ENCODE measurements at regions not wholly inside any gene's neighbourhood (a gene's known extent, or its start where the extent isn't known, plus 50 kb on each side); places are given as distances from the start of the nearest gene placed in this dataset.

DNA sequence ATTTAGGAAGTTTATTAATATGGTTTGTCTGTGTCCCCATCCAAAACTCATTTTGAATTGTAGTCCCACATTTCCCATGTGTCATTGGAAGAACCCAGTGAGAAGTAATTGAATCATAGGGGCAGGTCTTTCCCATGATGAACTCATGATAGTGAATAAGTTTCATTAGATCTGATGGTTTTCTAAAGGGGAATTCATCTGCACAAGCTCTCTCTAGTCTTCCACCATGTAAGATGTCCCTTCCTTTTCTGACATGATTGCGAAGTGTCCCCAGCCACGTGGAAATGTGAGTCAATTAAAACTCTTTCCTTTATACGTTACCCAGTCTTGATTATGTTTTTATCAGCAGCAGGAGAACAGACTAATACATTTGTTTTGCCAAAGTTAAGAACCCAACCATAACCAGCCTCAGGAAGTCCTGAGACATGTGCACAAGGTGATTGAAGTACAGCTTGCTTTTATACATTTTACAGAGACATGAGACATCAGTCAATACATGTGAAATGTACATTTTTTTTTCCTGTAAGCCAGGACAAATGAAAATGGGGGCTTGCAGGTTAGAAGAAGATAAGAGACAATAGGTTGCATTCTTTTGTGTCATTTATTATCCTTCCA, 1136.7 kb downstream of the TMEM121 start:
- TF ChIP-seq, protein P1, sequence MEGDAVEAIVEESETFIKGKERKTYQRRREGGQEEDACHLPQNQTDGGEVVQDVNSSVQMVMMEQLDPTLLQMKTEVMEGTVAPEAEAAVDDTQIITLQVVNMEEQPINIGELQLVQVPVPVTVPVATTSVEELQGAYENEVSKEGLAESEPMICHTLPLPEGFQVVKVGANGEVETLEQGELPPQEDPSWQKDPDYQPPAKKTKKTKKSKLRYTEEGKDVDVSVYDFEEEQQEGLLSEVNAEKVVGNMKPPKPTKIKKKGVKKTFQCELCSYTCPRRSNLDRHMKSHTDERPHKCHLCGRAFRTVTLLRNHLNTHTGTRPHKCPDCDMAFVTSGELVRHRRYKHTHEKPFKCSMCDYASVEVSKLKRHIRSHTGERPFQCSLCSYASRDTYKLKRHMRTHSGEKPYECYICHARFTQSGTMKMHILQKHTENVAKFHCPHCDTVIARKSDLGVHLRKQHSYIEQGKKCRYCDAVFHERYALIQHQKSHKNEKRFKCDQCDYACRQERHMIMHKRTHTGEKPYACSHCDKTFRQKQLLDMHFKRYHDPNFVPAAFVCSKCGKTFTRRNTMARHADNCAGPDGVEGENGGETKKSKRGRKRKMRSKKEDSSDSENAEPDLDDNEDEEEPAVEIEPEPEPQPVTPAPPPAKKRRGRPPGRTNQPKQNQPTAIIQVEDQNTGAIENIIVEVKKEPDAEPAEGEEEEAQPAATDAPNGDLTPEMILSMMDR (IDR thresholded peaks at IDR 0.05; ENCODE audit: control extremely low read depth in 1 of 3, insufficient read depth in 1 of 3, low read depth in 1 of 3, low read length in 3 of 3), result no peak
- TF ChIP-seq CEBPB (IDR thresholded peaks at IDR 0.05; ENCODE audit: low read depth, low read length) (no peak), POLR2AphosphoS5 (IDR thresholded peaks at IDR 0.05; ENCODE audit: low read depth, low read length) (no peak), NRF1 (IDR thresholded peaks at IDR 0.05; ENCODE audit: low read depth, low read length) (no peak), SIN3A (conservative IDR thresholded peaks at IDR 0.05 in 1 of 2, IDR thresholded peaks at IDR 0.05 in 1 of 2; ENCODE audit: low read depth in 1 of 2, low read length in 2 of 2) (no peak), ASH2L (IDR thresholded peaks at IDR 0.05; ENCODE audit: low read length) (no peak), YY1 (IDR thresholded peaks at IDR 0.05; ENCODE audit: low read depth, low read length) (no peak)
- TF ChIP-seq, protein P2, sequence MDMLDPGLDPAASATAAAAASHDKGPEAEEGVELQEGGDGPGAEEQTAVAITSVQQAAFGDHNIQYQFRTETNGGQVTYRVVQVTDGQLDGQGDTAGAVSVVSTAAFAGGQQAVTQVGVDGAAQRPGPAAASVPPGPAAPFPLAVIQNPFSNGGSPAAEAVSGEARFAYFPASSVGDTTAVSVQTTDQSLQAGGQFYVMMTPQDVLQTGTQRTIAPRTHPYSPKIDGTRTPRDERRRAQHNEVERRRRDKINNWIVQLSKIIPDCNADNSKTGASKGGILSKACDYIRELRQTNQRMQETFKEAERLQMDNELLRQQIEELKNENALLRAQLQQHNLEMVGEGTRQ (IDR thresholded peaks at IDR 0.05; ENCODE audit: low read length), result no peak
- TF ChIP-seq, protein P3, sequence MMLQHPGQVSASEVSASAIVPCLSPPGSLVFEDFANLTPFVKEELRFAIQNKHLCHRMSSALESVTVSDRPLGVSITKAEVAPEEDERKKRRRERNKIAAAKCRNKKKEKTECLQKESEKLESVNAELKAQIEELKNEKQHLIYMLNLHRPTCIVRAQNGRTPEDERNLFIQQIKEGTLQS (IDR thresholded peaks at IDR 0.05; ENCODE audit: insufficient read depth, low read depth, low read length), result no peak

Measured in H1 (cell line).